ENCODE measurements at regions not wholly inside any gene's neighbourhood (a gene's known extent, or its start where the extent isn't known, plus 50 kb on each side); places are given as distances from the start of the nearest gene placed in this dataset.

DNA sequence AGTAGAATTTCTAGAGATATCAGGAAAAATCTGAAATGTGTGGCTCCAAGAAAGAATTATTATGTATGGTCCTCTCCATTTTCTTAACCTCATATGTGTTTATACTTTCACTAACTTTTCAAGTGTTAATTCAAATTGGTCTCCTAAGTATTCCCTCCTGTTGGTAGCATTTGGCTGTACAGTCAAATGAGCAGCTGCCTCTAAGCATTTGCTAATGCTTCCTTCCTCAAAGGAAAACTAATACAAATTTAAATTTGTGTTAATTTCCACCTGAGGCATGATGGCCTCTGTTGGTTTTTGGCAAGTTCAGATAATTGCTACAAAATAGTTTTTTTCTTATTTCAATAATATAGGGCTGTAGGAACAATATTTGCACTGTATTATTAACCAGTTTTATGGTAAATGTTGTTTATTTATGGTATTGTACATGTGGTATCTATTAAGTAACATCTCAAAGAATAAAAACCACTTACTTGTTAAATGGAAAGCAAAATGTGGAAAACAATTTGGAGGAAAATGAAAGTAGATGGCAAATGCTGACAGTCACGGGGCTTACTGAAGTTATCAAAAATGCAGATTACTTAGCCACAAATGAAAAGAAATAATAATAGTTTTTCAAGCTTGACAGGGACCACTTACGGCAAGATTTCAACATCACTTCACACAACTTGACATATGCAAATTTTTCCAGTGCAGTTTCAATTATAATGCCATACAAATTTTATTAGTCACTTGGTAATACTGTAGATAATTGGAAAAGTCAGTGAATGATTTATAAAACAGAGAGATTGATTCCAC, 299.3 kb upstream of the MEOX2 start:
- Histone ChIP-seq H3K27ac (no peak overlapping the region), H3K36me3 (no peaks in the 10 kb centered on the region), H3K4me3 (no peak overlapping the region), H3K9me3 (no peaks in the 10 kb centered on the region), H3K4me1 (no peaks in the 10 kb centered on the region), H3K27me3 (no peaks in the 10 kb centered on the region)
- TF ChIP-seq POLR2AphosphoS5 (IDR thresholded peaks at IDR 0.05), result no peak
- no peak for TF ChIP-seq POLR2A (IDR thresholded peaks at IDR 0.05)
- TF ChIP-seq EP300 (IDR thresholded peaks at IDR 0.05), result no peak
- TF ChIP-seq, protein P1, sequence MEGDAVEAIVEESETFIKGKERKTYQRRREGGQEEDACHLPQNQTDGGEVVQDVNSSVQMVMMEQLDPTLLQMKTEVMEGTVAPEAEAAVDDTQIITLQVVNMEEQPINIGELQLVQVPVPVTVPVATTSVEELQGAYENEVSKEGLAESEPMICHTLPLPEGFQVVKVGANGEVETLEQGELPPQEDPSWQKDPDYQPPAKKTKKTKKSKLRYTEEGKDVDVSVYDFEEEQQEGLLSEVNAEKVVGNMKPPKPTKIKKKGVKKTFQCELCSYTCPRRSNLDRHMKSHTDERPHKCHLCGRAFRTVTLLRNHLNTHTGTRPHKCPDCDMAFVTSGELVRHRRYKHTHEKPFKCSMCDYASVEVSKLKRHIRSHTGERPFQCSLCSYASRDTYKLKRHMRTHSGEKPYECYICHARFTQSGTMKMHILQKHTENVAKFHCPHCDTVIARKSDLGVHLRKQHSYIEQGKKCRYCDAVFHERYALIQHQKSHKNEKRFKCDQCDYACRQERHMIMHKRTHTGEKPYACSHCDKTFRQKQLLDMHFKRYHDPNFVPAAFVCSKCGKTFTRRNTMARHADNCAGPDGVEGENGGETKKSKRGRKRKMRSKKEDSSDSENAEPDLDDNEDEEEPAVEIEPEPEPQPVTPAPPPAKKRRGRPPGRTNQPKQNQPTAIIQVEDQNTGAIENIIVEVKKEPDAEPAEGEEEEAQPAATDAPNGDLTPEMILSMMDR (IDR thresholded peaks at IDR 0.05), result no peak
- intact Hi-C loops (cut with DNase I; ENCODE audit: low total_unique reads), result no loop called here
- WGBS, 5 donors, result 67 to 89% (median 80%) methylated on average over 2 of the region's 2 CpGs
- DNase-seq, result no peak

DNA sequence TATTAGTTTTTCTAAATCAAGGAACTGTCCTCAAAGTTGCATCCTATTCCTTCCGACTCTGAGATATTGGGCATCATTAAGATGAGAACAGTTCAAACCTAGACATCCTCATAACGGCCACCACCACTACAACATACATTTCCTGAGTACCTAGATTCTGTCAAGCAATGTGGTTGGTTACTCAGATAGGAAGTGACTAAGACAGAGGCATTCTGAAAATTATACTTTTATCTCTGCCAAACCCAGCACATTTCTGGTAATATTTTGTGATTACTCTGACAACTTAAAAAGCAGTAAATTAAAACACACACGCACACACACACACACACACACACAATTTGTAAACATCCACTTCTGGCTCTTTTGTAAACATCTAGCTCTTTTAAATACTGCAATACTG, 291.2 kb upstream of the MEOX2 start:
- TF ChIP-seq POLR2A (IDR thresholded peaks at IDR 0.05) (no peak), EP300 (IDR thresholded peaks at IDR 0.05) (no peak)
- TF ChIP-seq, protein P1 (IDR thresholded peaks at IDR 0.05), result no peak
- H3K4me1 ChIP-seq, result no peaks in the 10 kb centered on the region
- no peak for DNase-seq
- intact Hi-C loops (cut with DNase I; ENCODE audit: low total_unique reads), result no loop called here
- no peaks in the 10 kb centered on the region for H3K27me3 ChIP-seq
- H3K36me3 ChIP-seq, result no peaks in the 10 kb centered on the region
- H3K9me3 ChIP-seq, result no peaks in the 10 kb centered on the region
- H3K4me3 ChIP-seq, result no peak overlapping the region
- WGBS, 5 donors, result 61 to 75% (median 73%) methylated on average over 3 of the region's 3 CpGs
- H3K27ac ChIP-seq, result no peak overlapping the region

GRCh38 chr7:15972862-15973275, 286.4 kb upstream of the MEOX2 start:
- intact Hi-C loops (cut with DNase I; ENCODE audit: low total_unique reads), result no loop called here
- Histone ChIP-seq H3K27me3 (no peaks in the 10 kb centered on the region), H3K4me3 (no peak overlapping the region), H3K27ac (no peak overlapping the region), H3K36me3 (no peaks in the 10 kb centered on the region), H3K4me1 (no peaks in the 10 kb centered on the region), H3K9me3 (no peaks in the 10 kb centered on the region)
- DNase-seq, result peak in 1 of 2 donors; percentile 30
- TF ChIP-seq, protein P1 (IDR thresholded peaks at IDR 0.05), result no peak
- TF ChIP-seq POLR2A (IDR thresholded peaks at IDR 0.05) (no peak), EP300 (IDR thresholded peaks at IDR 0.05) (no peak)
- 28 to 51% (median 36%) methylated on average over 3 of the region's 3 CpGs for WGBS, 5 donors

GRCh38 chr7:15967551-15967950, 281.1 kb upstream of the MEOX2 start:
- intact Hi-C loops (cut with DNase I; ENCODE audit: low total_unique reads), result no loop called here
- Histone ChIP-seq H3K4me1 (no peaks in the 10 kb centered on the region), H3K36me3 (no peaks in the 10 kb centered on the region), H3K27ac (no peak overlapping the region), H3K9me3 (no peaks in the 10 kb centered on the region), H3K4me3 (no peak overlapping the region), H3K27me3 (no peaks in the 10 kb centered on the region)
- 78 to 87% (median 83%) methylated on average over 3 of the region's 3 CpGs for whole genome bisulfite sequencing, 5 donors
- no peak for DNase-seq
- no peak for TF ChIP-seq POLR2A (IDR thresholded peaks at IDR 0.05)
- TF ChIP-seq, protein P1 (IDR thresholded peaks at IDR 0.05), result no peak
- no peak for TF ChIP-seq POLR2AphosphoS5 (IDR thresholded peaks at IDR 0.05)
- TF ChIP-seq EP300 (IDR thresholded peaks at IDR 0.05), result no peak
